Retinal pigment epithelial cell (primary cell): ENCODE measurements at regions not wholly inside any gene's neighbourhood (a gene's known extent, or its start where the extent isn't known, plus 50 kb on each side); places are given as distances from the start of the nearest gene placed in this dataset.
"Not testable (repeated sequence)": the region's sequence is repeated elsewhere in the genome, so short reads cannot be mapped to it uniquely, and the experiment has no call there.

Source experiments
- DNase-seq: peaks from one replicate; pipeline ENCODE4 v3.0.0-alpha.2; 2010; ENCODE audit warnings: low read depth
- H3K4me3 ChIP-seq: 2 replicates; pipeline ENCODE4 v1.5.1; 2011; ENCODE audit warnings: mild to moderate bottlenecking, low read length, control low read depth, moderate library complexity
- CTCF ChIP-seq: conservative IDR thresholded peaks from 2 replicates; pipeline ENCODE4 v1.5.1; 2011; ENCODE audit warnings: low read depth, low read length, control low read depth, inconsistent platforms

GRCh38 chr10:30531751-30532530 lies 97.6 kb downstream of the LYZL2 start:
- H3K4me3 ChIP-seq: no peak overlapping the region
- TF ChIP-seq CTCF: no peak
- no peak for DNase-seq

- no peak overlapping the region for H3K4me3 ChIP-seq
These were observed 95.5 kb downstream of the MAP3K8 start for GRCh38 chr10:30529373-30529998.

GRCh38 chr10:30528429-30528786 lies 94.4 kb downstream of the MAP3K8 start:
- TF ChIP-seq CTCF: no peak
- DNase-seq: no peak
- H3K4me3 ChIP-seq: no peak overlapping the region

More at GRCh38 chr10:30529373-30529998, 95.5 kb downstream of the MAP3K8 start:
- DNase-seq: no peak
- no peak for TF ChIP-seq CTCF

- no peak for TF ChIP-seq CTCF
- H3K4me3 ChIP-seq: no peak overlapping the region
- DNase-seq: no peak
These were observed 93.8 kb downstream of the MAP3K8 start for GRCh38 chr10:30527623-30528428.

GRCh38 chr10:30522661-30523078 lies 88.7 kb downstream of the MAP3K8 start:
- H3K4me3 ChIP-seq, DNase-seq: not testable (repeated sequence)

- no peak overlapping the region for H3K4me3 ChIP-seq
- no peak for DNase-seq
- TF ChIP-seq CTCF: no peak
These were observed 84.9 kb downstream of the MAP3K8 start for GRCh38 chr10:30518907-30519306.
